Upper lobe of left lung (tissue), 6 donors: ENCODE measurements at regions not wholly inside any gene's neighbourhood (a gene's known extent, or its start where the extent isn't known, plus 50 kb on each side); places are given as distances from the start of the nearest gene placed in this dataset.

Experiments used
- ATAC-seq, 2 donors: fragments of 200-7000 bp; cut with Tn5 transposase; one replicate each; pipeline ENCODE4 v1.9.1; 2022; ENCODE audit warnings: mild to moderate bottlenecking in 2 of 2, moderate library complexity in 2 of 2; ENCODE audit not compliant: low FRiP score in 2 of 2
- DNase-seq, 2 donors: peaks; one replicate each; pipeline ENCODE4 v3.0.0-alpha.2; 2019 to 2020
- H3K27ac ChIP-seq, 4 donors: fragments of 200-600 bp; sonication (generic); one replicate each; pipeline ENCODE4 v1.5.1; 2016 to 2019
- H3K27me3 ChIP-seq, 4 donors: fragments of 200-600 bp; sonication (generic); one replicate each; pipeline ENCODE4 v1.5.1; 2017 to 2019
- H3K36me3 ChIP-seq, 4 donors: fragments of 200-600 bp; sonication (generic); one replicate each; pipeline ENCODE4 v1.5.1; 2016 to 2019
- H3K4me1 ChIP-seq, 4 donors: fragments of 200-600 bp; sonication (generic); one replicate each; pipeline ENCODE4 v1.5.1; 2018 to 2019
- H3K4me3 ChIP-seq, 4 donors: fragments of 200-600 bp; sonication (generic); one replicate each; pipeline ENCODE4 v1.5.1; 2017 to 2019; ENCODE audit warnings: mild to moderate bottlenecking in 2 of 4, moderate library complexity in 1 of 4
- H3K9me3 ChIP-seq, 4 donors: fragments of 200-600 bp; sonication (generic); one replicate each; pipeline ENCODE4 v1.5.1; 2018 to 2019
- CTCF ChIP-seq, 6 experiments: fragments of 450-650 bp in 4 of 6; fragments of 200-600 bp in 2 of 6; sonication (generic) in 2 of 6; IDR thresholded peaks; one replicate each; pipeline ENCODE4 v1.5.1; 2016 to 2019; ENCODE audit warnings: antibody characterized with exemption in 6 of 6
- EP300 ChIP-seq, 4 donors: sonication (generic); formaldehyde crosslinking; IDR thresholded peaks; one replicate each; pipeline ENCODE4 v1.5.1; 2017; ENCODE audit warnings: antibody characterized with exemption in 4 of 4, control low read depth in 2 of 4
- POLR2A ChIP-seq, 4 donors: fragments of 450-650 bp; IDR thresholded peaks; one replicate each; pipeline ENCODE4 v1.5.1; 2016 to 2017; ENCODE audit warnings: antibody characterized with exemption in 4 of 4, mild to moderate bottlenecking in 2 of 4
- POLR2AphosphoS5 ChIP-seq, 2 donors: sonication (generic); formaldehyde crosslinking; IDR thresholded peaks; one replicate each; pipeline ENCODE4 v1.5.1; 2017; ENCODE audit warnings: antibody characterized with exemption in 2 of 2
- WGBS, 2 donors: methylation state at CpG; one replicate each; pipeline ENCODE4 v1.1.5; 2017 to 2018; 5-methylcytosine and 5-hydroxymethylcytosine counted together
- donor health status: DM: no; HTN: no; CAD: no; lungs with moderate emphysema.
- donor health status: DM: no; HTN: yes; CAD: no; lungs with severe emphysema.

DNA sequence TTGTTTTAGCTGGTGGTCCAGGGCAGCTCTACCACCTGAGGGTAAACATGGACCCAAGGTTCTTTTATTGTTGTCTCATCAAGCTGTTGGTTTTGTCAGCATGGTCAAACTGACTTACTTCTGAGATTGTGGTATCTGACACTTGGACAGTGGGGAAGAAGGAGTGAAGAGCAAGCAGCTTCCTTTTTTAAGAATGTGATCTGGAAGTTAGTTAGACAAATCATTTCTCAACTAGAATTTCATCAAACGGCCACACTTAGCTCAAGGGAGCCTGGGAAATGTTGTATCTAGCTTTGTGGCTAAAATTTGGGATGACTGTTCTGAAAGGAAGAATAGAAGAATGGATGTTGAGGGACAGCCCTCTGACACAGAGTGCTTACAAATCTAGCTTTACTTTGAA, 215.2 kb downstream of the ZNF621 start:
- ATAC-seq (no peak), DNase-seq (no peak)
- Histone ChIP-seq H3K36me3 (no peaks in the 10 kb centered on the region), H3K27me3 (no peaks in the 10 kb centered on the region), H3K4me3 (no peak overlapping the region), H3K27ac (no peak overlapping the region), H3K9me3 (no peaks in the 10 kb centered on the region), H3K4me1 (peaks cover 0 to 4% (median 2%) of the 10 kb centered on the region in 4 donors)
- 43 to 60% methylated on average over 1 of the region's 1 CpG for WGBS, 2 donors
- TF ChIP-seq CTCF (IDR thresholded peaks at IDR 0.05) (no peak), EP300 (IDR thresholded peaks at IDR 0.05) (no peak), POLR2A (IDR thresholded peaks at IDR 0.05) (no peak), POLR2AphosphoS5 (IDR thresholded peaks at IDR 0.05) (no peak)

DNA sequence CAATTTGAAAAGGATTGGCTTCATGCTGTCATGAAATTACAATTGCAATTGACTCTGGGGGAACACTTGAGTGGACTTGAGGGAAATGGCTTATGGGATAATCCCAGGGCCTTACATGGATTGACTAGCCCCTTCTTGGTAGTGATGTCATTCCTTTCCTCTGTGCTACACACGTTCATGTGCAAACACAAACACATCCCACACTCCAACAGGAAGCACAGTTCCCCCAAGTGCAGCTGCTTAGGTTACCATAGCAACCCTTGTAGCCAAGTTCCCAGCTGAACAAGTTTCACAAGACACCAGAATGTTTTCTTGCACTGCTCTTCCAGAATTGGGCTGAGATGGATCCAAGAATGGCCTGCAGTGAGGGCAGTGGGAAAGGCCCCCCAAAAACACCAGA, 217.0 kb downstream of the ZNF621 start:
- ATAC-seq (peak; percentile 66 to 75), DNase-seq (no peak)
- no peaks in the 10 kb centered on the region for H3K36me3 ChIP-seq
- no peak overlapping the region for H3K4me3 ChIP-seq
- WGBS, 2 donors, result 4 to 17% methylated on average over 1 of the region's 1 CpG
- H3K9me3 ChIP-seq, result no peaks in the 10 kb centered on the region
- no peaks in the 10 kb centered on the region for H3K27me3 ChIP-seq
- H3K27ac ChIP-seq, result no peak overlapping the region
- peaks cover 0 to 4% (median 2%) of the 10 kb centered on the region in 4 donors for H3K4me1 ChIP-seq
- TF ChIP-seq EP300 (IDR thresholded peaks at IDR 0.05) (no peak), POLR2A (IDR thresholded peaks at IDR 0.05) (no peak), POLR2AphosphoS5 (IDR thresholded peaks at IDR 0.05) (no peak), CTCF (IDR thresholded peaks at IDR 0.05) (no peak)

GRCh38 chr3:40745381-40746106, 220.8 kb downstream of the ZNF621 start:
- WGBS, 2 donors, result 84 to 87% methylated on average over 2 of the region's 2 CpGs
- H3K27me3 ChIP-seq, result no peaks in the 10 kb centered on the region

GRCh38 chr3:40751666-40752065, 226.9 kb downstream of the ZNF621 start:
- Histone ChIP-seq H3K4me1 (no peaks in the 10 kb centered on the region), H3K9me3 (no peaks in the 10 kb centered on the region), H3K4me3 (no peak overlapping the region), H3K27me3 (no peaks in the 10 kb centered on the region), H3K36me3 (no peaks in the 10 kb centered on the region), H3K27ac (no peak overlapping the region)
- ATAC-seq (no peak), DNase-seq (no peak)
- TF ChIP-seq POLR2AphosphoS5 (IDR thresholded peaks at IDR 0.05) (no peak), CTCF (IDR thresholded peaks at IDR 0.05) (no peak), POLR2A (IDR thresholded peaks at IDR 0.05) (no peak)
- 92 to 100% methylated on average over 1 of the region's 1 CpG for WGBS, 2 donors

More at GRCh38 chr3:40745381-40746106, 220.8 kb downstream of the ZNF621 start:
- Histone ChIP-seq H3K36me3 (no peaks in the 10 kb centered on the region), H3K27ac (no peak overlapping the region), H3K4me1 (peaks cover 0 to 4% (median 2%) of the 10 kb centered on the region in 4 donors), H3K9me3 (no peaks in the 10 kb centered on the region), H3K4me3 (no peak overlapping the region)
- ATAC-seq (no peak), DNase-seq (no peak)
- TF ChIP-seq EP300 (IDR thresholded peaks at IDR 0.05), result no peak
- TF ChIP-seq POLR2AphosphoS5 (IDR thresholded peaks at IDR 0.05), result no peak
- TF ChIP-seq CTCF (IDR thresholded peaks at IDR 0.05), result no peak
- no peak for TF ChIP-seq POLR2A (IDR thresholded peaks at IDR 0.05)

- no peaks in the 10 kb centered on the region for H3K4me1 ChIP-seq
- 89 to 92% methylated on average over 3 of the region's 3 CpGs for WGBS, 2 donors
- TF ChIP-seq POLR2A (IDR thresholded peaks at IDR 0.05) (no peak), POLR2AphosphoS5 (IDR thresholded peaks at IDR 0.05) (no peak), EP300 (IDR thresholded peaks at IDR 0.05) (no peak), CTCF (IDR thresholded peaks at IDR 0.05) (no peak)
These were observed 227.7 kb downstream of the ZNF621 start for GRCh38 chr3:40752492-40752891.

More at GRCh38 chr3:40752492-40752891, 227.7 kb downstream of the ZNF621 start:
- H3K27ac ChIP-seq, result no peak overlapping the region
- H3K36me3 ChIP-seq, result no peaks in the 10 kb centered on the region
- no peak for DNase-seq
- no peaks in the 10 kb centered on the region for H3K9me3 ChIP-seq
- no peak overlapping the region for H3K4me3 ChIP-seq
- no peak for ATAC-seq
- H3K27me3 ChIP-seq, result no peaks in the 10 kb centered on the region
